ENCODE measurements at regions not wholly inside any gene's neighbourhood (a gene's known extent, or its start where the extent isn't known, plus 50 kb on each side); places are given as distances from the start of the nearest gene placed in this dataset.

- ChIA-PET POLR2A (no interaction called here), CTCF (no interaction called here)
- no peak overlapping the region for H2AFZ ChIP-seq (ENCODE audit: low read depth, low read length)
- intact Hi-C loops (cut with micrococcal nuclease) (no loop called here), dilution Hi-C loops (cut with MboI; ENCODE audit: extremely low pct_ligation_motif_present, low sequenced_read_pairs) (no loop called here)
- FAIRE-seq (no peak), DNase-seq (ENCODE audit: low read depth, low spot score) (no peak)
- H3K9me3 ChIP-seq (replicated peaks; ENCODE audit: control insufficient read depth, insufficient read depth, low read length): no peaks in the 10 kb centered on the region
- no peaks in the 10 kb centered on the region for H3K27me3 ChIP-seq (ENCODE audit: control insufficient read depth in 2 of 2, insufficient read depth in 2 of 2, low read length in 2 of 2)
- H3K4me1 ChIP-seq (ENCODE audit: control insufficient read depth, extremely low read depth, insufficient read depth, low read length): no peaks in the 10 kb centered on the region
- no TSS peak for BruUV-seq (replicated peaks)
- H4K20me1 ChIP-seq (replicated peaks; ENCODE audit: control insufficient read depth, extremely low read depth, insufficient read depth, low read length): no peaks in the 10 kb centered on the region
- H3K79me2 ChIP-seq (ENCODE audit: control insufficient read depth, insufficient read depth, low read length): no peaks in the 10 kb centered on the region
- no peak overlapping the region for H3K4me3 ChIP-seq (replicated peaks in 1 of 3; ENCODE audit: insufficient read depth in 1 of 3, low read depth in 1 of 3, low read length in 3 of 3)
- TF ChIP-seq JUN (IDR thresholded peaks at IDR 0.05; ENCODE audit: borderline replicate concordance, insufficient read depth, insufficient read length, low read depth) (no peak), CTCF (IDR thresholded peaks at IDR 0.05; ENCODE audit: extremely low read depth in 1 of 2, insufficient read depth in 1 of 2, low read depth in 1 of 2, low read length in 2 of 2) (no peak), FOS (IDR thresholded peaks at IDR 0.05; ENCODE audit: borderline replicate concordance, insufficient read depth, low read length) (no peak), MYC (IDR thresholded peaks at IDR 0.05; ENCODE audit: low read depth, low read length) (no peak), POLR2AphosphoS5 (IDR thresholded peaks at IDR 0.05; ENCODE audit: insufficient read depth, low read depth, low read length) (no peak), POLR2A (IDR thresholded peaks at IDR 0.05; ENCODE audit: low read depth, low read length) (no peak), MAX (IDR thresholded peaks at IDR 0.05; ENCODE audit: insufficient read depth, insufficient read length) (no peak), EZH2 (IDR thresholded peaks at IDR 0.05; ENCODE audit: borderline replicate concordance, low read depth, low read length, severe bottlenecking) (no peak), GATA2 (IDR thresholded peaks at IDR 0.05; ENCODE audit: insufficient read depth, insufficient read length, low read depth, low read length) (no peak)
- H3K27ac ChIP-seq (ENCODE audit: insufficient read depth, low read depth, low read length): no peak overlapping the region
- no peak overlapping the region for H3K4me2 ChIP-seq (ENCODE audit: insufficient read depth, low read length)
- H3K9ac ChIP-seq (replicated peaks; ENCODE audit: extremely low read depth, insufficient read depth, low read length): no peak overlapping the region
- no peaks in the 10 kb centered on the region for H3K9me1 ChIP-seq (replicated peaks; ENCODE audit: control insufficient read depth, extremely low read depth, insufficient read depth, low read length)
- H3K36me3 ChIP-seq (ENCODE audit: control insufficient read depth in 2 of 2, extremely low read depth in 1 of 2, insufficient read depth in 2 of 2, low read length in 2 of 2): no peaks in the 10 kb centered on the region
Observed at GRCh38 chr17:71765437-71765836, 355.4 kb upstream of the SOX9 start.

Measured in endothelial cell of umbilical vein (primary cell).